ENCODE measurements at regions not wholly inside any gene's neighbourhood (a gene's known extent, or its start where the extent isn't known, plus 50 kb on each side); places are given as distances from the start of the nearest gene placed in this dataset.
"Not testable (repeated sequence)": the region's sequence is repeated elsewhere in the genome, so short reads cannot be mapped to it uniquely, and the experiment has no call there.

DNA sequence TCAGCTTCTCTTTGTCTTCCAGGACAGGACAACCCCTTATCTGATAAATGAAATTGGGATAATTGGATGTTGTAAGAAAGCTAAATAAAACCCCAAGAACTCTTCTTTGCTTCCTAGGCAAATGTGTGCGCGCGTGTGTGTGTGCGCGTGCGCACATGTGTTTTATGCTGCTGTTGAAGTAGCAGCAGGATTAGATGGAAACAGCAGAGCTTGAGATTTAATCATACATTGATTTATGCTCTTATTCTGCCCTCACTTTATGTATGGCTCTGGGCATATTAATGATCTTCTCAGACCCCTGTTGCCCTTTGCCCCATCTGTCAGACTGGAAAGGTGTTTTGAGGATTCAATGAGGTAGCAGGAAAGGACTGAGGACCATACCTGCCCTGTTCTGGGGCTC, 324.0 kb upstream of the MAP3K7 start:
- DNase-seq (ENCODE audit: low spot score) = no peak

GRCh38 chr6:90907931-90908655, 321.2 kb upstream of the MAP3K7 start:
- DNase-seq (ENCODE audit: low spot score) = no peak

DNA sequence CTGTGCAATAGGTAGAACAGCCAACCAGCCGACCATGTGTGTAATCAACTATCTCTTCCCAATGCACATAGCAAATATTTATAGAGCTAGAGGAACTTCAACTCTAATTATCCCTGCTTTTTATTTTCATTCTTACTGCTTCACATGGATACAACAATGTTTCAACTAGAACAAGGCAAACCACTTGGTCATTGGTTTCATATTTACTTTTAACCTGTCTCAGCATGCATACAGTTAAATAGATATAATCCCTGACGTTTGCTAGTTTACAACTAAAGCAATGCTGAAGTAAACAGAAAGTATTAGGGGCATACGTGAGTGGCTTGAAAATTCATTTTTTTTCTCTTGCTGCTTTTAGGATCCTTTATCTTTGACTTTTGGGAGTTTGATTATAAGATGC, 318.5 kb upstream of the MAP3K7 start:
- DNase-seq (ENCODE audit: low spot score) = no peak

GRCh38 chr6:90900034-90900433, 313.2 kb upstream of the MAP3K7 start:
- no peak for DNase-seq (ENCODE audit: low spot score)

DNA sequence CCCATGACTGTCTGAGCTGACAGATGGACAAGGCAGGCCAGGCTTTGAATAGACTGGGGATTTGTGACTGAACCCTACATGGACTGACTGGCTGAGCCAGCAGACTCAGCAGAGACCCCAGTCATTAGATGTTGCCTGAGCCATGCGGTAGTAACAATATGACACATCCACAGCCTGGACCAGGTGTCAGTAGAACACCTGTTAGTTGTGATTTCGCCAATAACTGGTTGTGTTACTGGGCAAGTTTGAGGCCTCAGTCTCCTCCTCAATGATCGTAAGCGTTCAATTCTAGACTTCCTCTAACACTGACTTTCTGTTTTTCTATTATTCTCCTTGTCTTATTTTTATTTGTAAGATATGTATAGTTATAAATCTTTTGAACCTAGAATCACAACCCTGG, 311.9 kb upstream of the MAP3K7 start:
- no peak for DNase-seq (ENCODE audit: low spot score)

- no peak for DNase-seq (ENCODE audit: low spot score)
Observed at GRCh38 chr6:90896075-90896547, 309.2 kb upstream of the MAP3K7 start.

DNA sequence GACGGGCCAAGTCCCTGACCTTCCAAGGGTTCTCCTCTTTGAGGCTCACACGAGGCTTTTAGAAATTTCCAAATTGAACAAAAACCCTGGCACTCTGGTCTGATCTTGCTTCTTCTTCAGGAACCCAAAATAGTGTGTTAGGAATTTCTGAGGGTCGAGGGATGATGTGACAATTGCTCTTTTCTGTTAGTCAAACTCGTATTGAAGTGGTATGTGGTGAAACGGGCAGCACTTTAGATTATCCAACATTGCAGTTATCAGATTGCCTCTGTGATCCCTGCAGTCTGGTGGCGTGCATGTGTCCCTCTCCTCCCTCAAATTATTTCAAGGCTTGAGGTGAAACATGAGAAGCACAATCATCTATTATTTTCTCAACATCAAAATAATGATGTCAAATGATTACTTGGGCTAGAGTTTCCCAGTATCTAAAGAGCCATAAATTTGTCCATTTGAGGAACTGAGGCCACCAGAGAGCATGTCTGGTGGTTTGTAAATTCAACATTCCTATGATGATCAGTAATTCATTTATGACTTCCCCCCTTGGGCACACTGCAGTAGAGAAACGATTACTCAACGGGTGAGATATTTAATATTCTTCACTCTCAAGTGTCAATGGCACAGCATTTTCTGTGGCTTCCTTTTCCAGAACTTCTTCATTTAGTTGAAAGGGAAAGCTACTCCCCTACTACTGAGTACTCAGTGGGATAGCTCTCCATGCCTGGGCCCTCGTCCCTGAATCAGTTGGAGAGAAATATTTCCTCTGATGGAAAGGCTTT, 308.6 kb upstream of the MAP3K7 start:
- no peak for DNase-seq (ENCODE audit: low spot score)

- no peak for DNase-seq (ENCODE audit: low spot score)
Observed at GRCh38 chr6:90894285-90895130, 307.6 kb upstream of the MAP3K7 start.

- no peak for DNase-seq (ENCODE audit: low spot score)
Observed at GRCh38 chr6:90893400-90893799, 306.5 kb upstream of the MAP3K7 start.

GRCh38 chr6:90892271-90892670, 305.4 kb upstream of the MAP3K7 start:
- DNase-seq (ENCODE audit: low spot score) = no peak

GRCh38 chr6:90891355-90891754, 304.5 kb upstream of the MAP3K7 start:
- DNase-seq (ENCODE audit: low spot score) = no peak

DNA sequence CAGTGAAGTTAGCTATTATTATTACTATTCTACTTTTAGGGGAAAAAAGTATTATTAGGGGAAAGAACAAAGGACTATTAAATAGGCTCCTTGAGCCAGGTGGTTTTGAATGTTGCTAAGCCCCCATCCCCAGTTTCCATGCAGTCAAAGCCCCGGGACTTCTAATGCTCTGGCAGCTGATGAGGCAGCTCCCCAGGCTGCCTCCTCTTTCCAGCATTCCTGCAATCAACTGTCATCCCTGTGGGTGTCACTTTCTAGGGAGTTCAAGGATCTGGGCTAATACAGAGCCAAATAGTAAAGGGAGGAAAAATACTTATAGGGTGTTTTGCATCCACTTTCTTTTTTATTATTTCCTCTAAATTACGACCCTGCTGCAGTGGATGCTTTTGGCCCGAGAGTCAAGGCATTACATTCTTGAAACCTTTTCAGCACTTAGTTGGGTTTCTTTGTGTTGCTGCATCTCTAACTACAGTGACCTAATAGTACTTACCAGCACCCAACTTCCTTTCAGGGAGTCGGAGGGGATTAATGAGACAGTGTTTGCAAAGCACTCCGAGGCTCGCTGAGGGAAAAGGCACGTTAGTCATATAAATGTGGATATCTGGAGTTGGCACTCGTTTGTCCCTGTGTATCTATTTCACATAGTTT, 303.9 kb upstream of the MAP3K7 start:
- no peak for DNase-seq (ENCODE audit: low spot score)

DNA sequence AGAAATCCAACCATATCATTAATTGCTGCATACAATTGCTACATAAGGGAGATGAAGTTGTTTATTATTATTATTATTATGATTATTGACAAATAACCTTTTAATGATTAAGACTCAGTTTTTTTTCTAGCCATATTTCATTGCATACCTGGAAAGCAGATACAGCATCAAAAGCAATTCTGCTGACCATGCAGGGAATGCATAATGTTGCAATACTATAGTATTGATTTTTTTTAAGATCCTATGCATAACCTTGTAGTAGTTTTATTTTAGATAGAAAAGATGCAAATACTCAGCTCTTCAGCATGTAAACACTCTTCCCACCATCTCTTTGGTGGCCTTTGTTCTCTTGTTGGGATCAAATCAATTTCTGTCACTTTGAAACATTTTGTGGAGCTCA, 300.9 kb upstream of the MAP3K7 start:
- DNase-seq (ENCODE audit: low spot score) = no peak

DNA sequence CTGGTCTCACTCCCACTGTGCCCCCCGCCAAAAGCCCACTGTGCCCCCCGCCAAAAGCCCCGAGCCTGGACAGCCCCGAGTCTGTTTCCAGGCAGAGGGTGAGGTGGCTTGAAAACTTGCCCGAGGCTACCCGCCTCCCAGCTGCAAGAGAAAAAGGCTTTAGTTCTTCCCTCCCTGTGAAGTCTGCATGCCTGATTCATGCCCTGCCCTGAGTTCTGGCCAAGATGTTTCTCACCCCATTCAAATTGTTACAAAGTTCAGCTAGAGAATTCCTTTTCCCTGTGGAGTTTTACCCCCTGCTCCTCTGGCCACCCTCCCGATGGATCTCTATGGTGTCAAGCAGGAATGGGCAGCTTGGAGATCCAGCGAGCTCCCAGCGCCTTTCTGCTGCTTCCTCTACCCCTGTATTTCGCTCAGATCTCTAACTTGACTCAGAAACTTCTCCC, 298.8 kb upstream of the MAP3K7 start:
- no peak for DNase-seq (ENCODE audit: low spot score)

DNA sequence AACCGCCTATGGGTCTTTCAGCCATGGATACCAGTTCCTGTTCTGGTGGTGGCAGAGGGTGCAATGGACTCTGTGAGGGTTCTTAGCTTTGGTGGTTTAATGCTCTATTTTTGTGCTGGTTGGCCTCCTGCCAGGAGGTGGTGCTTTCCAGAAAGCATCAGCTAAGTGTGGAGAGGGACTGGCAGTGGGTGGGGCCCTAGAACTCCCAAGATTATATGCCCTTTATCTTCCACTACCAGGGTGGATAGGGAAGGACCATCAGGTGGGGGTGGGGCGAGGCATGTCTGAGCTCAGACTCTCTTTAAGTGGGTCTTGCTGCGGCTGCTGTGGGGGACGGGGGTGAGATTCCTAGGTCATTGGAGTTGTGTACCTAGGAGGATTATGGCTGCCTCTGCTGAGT, 298.3 kb upstream of the MAP3K7 start:
- not testable (repeated sequence) for DNase-seq (ENCODE audit: low spot score)

DNA sequence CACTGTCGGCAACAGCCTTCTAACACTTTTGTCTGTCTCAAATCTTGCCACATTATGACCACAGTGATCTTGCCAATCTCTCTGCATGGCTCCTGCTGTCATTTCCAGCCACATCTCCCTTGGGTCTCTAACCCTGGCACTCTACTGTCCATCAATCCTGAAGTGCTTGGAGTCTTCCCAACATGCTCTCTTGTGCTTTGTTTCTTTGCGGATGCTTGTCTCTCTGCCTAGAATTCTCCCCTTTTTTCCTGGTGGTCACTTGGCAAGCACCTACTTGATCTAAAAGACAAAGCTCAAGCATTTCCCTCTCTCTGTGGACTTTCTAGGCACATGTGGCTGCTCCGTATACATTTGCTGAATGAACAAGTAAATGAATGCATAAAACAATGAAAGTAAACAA, 290.7 kb upstream of the MAP3K7 start:
- DNase-seq (ENCODE audit: low spot score) = no peak

DNA sequence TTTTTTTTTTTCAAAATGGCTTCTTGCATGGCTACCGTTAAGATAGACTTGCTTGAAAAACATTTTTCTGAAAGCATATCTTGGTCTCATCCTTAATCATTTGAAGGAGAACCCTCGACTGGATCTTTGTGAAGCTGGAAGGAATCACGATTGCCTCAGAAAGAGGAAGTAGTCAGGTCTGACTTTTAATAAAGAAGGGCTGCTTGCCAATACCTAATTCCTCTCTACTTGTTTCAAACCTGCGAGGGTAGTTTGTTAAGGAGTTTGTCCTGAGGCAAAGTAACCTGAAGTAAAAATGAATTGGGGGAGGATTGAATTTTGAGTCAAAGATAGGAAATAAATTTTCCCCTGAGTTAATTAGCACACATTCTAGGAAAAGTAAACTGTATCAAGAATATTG, 288.1 kb upstream of the MAP3K7 start:
- DNase-seq (ENCODE audit: low spot score) = no peak

DNA sequence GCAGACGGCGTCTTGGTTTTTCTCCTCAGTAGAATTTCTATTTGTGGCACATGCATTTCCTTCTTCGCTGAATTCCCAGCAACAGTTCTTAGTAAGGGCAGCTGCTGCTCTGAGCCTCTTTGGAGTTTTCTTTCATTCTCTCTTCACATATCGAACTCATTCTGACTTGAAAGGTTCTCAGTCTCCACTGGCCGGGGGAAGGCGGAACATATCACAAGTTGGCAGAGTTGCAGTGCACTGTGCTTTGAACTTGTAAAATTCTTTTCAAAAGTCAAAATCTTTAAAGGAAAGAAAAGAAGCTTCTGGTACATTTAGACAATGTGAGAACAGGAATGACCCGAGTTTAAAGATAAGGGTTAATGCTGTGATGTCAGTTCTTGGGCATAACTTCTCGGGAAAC, 286.1 kb upstream of the MAP3K7 start:
- no peak for DNase-seq (ENCODE audit: low spot score)

GRCh38 chr6:90870561-90870960, 283.7 kb upstream of the MAP3K7 start:
- DNase-seq (ENCODE audit: low spot score) = no peak

- DNase-seq (ENCODE audit: low spot score) = no peak
Observed at GRCh38 chr6:90868656-90869055, 281.8 kb upstream of the MAP3K7 start.

- DNase-seq (ENCODE audit: low spot score) = no peak
Observed at GRCh38 chr6:90868256-90868655, 281.4 kb upstream of the MAP3K7 start.

- no peak for DNase-seq (ENCODE audit: low spot score)
Observed at GRCh38 chr6:90865513-90865912, 278.6 kb upstream of the MAP3K7 start.
